Naive thymus-derived CD4-positive, alpha-beta T cell (primary cell): ENCODE measurements at regions not wholly inside any gene's neighbourhood (a gene's known extent, or its start where the extent isn't known, plus 50 kb on each side); places are given as distances from the start of the nearest gene placed in this dataset.

Source experiments
- ATAC-seq: fragments of 150-1000 bp; cut with Tn5 transposase; 2 replicates; pipeline ENCODE4 v1.10.0; 2021; ENCODE audit warnings: mild to moderate bottlenecking, moderate library complexity
- CTCF ChIA-PET: fragments of 350-600 bp; sonication (Branson Sonifier 250); formaldehyde crosslinking; loops from one replicate; lab custom pipeline; 2021; ENCODE audit warnings: antibody characterized with exemption; lab: Charles Lee
- POLR2A ChIA-PET: fragments of 350-600 bp; sonication (Branson Sonifier 250); formaldehyde crosslinking; loops from one replicate; lab custom pipeline; 2021; ENCODE audit warnings: antibody characterized with exemption, inconsistent platforms; lab: Charles Lee
- DNase-seq, 9 donors: peaks; one replicate each; pipeline versions ENCODE4 v3.0.0 to v3.0.0-alpha.2; 2020 to 2022; ENCODE audit warnings: mixed read lengths in 1 of 9
- H3K27ac ChIP-seq: one replicate; pipeline ENCODE4 v1.7.0; 2013; ENCODE audit warnings: mild to moderate bottlenecking, low read depth, low read length, moderate library complexity
- H3K27me3 ChIP-seq, 2 donors: one replicate each; pipeline ENCODE4 v1.7.0; 2013; ENCODE audit warnings: low read length in 2 of 2, mild to moderate bottlenecking in 2 of 2, moderate library complexity in 2 of 2; ENCODE audit not compliant: control insufficient read depth in 2 of 2, insufficient read depth in 2 of 2
- H3K36me3 ChIP-seq, 3 experiments: 1 replicate in 2 of 3; 2 replicates in 1 of 3; pipeline ENCODE4 v1.7.0; 2013; ENCODE audit warnings: low read length in 3 of 3, mild to moderate bottlenecking in 3 of 3, moderate library complexity in 1 of 3; ENCODE audit not compliant: insufficient read depth in 3 of 3, control insufficient read depth in 2 of 3
- H3K4me1 ChIP-seq, 2 donors: one replicate each; pipeline ENCODE4 v1.7.0; 2013; ENCODE audit warnings: low read length in 2 of 2, mild to moderate bottlenecking in 2 of 2, moderate library complexity in 1 of 2; ENCODE audit not compliant: control insufficient read depth in 2 of 2, insufficient read depth in 2 of 2
- H3K4me3 ChIP-seq: 2 replicates; pipeline ENCODE4 v1.7.0; 2013; ENCODE audit warnings: mild to moderate bottlenecking, low read length
- H3K9me3 ChIP-seq, 3 experiments: 1 replicate in 2 of 3; 2 replicates in 1 of 3; pipeline ENCODE4 v1.7.0; 2013; ENCODE audit warnings: low read length in 3 of 3; ENCODE audit not compliant: control insufficient read depth in 2 of 3
- H3K27ac Mint-ChIP-seq, 9 donors: one replicate each; pipeline ENCODE4 v1.8.0; 2020 to 2022; ENCODE audit warnings: mixed read lengths in 9 of 9, mild to moderate bottlenecking in 8 of 9, moderate library complexity in 5 of 9, inconsistent platforms in 2 of 9
- H3K27me3 Mint-ChIP-seq, 5 donors: one replicate each; pipeline ENCODE4 v1.8.0; 2021 to 2022; ENCODE audit warnings: mixed read lengths in 5 of 5, mild to moderate bottlenecking in 1 of 5
- H3K36me3 Mint-ChIP-seq, 5 donors: one replicate each; pipeline ENCODE4 v1.8.0; 2020 to 2022; ENCODE audit warnings: mixed read lengths in 5 of 5, mild to moderate bottlenecking in 3 of 5, inconsistent platforms in 1 of 5
- H3K4me1 Mint-ChIP-seq, 7 donors: one replicate each; pipeline ENCODE4 v1.8.0; 2020 to 2022; ENCODE audit warnings: mixed read lengths in 7 of 7, mild to moderate bottlenecking in 3 of 7, inconsistent platforms in 1 of 7
- H3K4me3 Mint-ChIP-seq, 10 donors: one replicate each; pipeline ENCODE4 v1.8.0; 2020 to 2022; ENCODE audit warnings: mild to moderate bottlenecking in 10 of 10, mixed read lengths in 10 of 10, moderate library complexity in 6 of 10, inconsistent platforms in 2 of 10
- H3K9me3 Mint-ChIP-seq, 11 donors: one replicate each; pipeline ENCODE4 v1.8.0; 2020 to 2022; ENCODE audit warnings: mixed read lengths in 11 of 11, mild to moderate bottlenecking in 4 of 11, inconsistent platforms in 1 of 11, moderate library complexity in 1 of 11
- intact Hi-C, 2 donors: fragments of 100-400 bp; cut with micrococcal nuclease; formaldehyde crosslinking; loops; one replicate each; pipeline ENCODE4 v1.15.1; 2023

DNA sequence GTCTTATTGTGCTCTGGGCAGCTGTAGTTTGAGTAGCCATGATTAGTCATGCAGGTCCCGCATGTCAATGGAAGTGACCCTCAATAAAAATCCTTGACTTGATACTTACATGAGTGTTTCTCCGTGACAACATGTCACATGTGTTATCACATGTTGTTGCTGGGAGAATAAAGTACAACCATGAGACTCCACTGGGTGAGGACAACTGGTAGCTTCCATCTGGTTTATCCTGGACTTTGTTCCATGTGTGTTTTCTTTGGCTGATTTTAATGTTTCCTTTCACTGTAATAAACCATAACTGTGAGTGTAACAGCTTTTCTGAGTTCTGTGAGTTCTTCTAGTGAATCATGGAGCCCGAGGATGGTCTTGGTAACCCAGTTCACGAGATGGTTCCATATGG is 63.1 kb upstream of the NDN start:
- Mint-ChIP-seq H3K9me3 (peaks cover 0 to 22% (median 8%) of the 10 kb centered on the region in 11 donors), H3K27ac (no peak overlapping the region), H3K4me3 (no peak overlapping the region), H3K4me1 (no peaks in the 10 kb centered on the region), H3K36me3 (no peaks in the 10 kb centered on the region), H3K27me3 (no peaks in the 10 kb centered on the region)
- POLR2A ChIA-PET = no interaction called here
- H3K27me3 ChIP-seq = no peaks in the 10 kb centered on the region
- H3K9me3 ChIP-seq = peaks cover 0 to 3% (median 0%) of the 10 kb centered on the region in 3 experiments
- no peaks in the 10 kb centered on the region for H3K36me3 ChIP-seq
- intact Hi-C loops = no loop called here
- ATAC-seq (no peak), DNase-seq (no peak)
- no peaks in the 10 kb centered on the region for H3K4me1 ChIP-seq
- CTCF ChIA-PET = no interaction called here
- H3K27ac ChIP-seq = no peak overlapping the region
- no peak overlapping the region for H3K4me3 ChIP-seq

DNA sequence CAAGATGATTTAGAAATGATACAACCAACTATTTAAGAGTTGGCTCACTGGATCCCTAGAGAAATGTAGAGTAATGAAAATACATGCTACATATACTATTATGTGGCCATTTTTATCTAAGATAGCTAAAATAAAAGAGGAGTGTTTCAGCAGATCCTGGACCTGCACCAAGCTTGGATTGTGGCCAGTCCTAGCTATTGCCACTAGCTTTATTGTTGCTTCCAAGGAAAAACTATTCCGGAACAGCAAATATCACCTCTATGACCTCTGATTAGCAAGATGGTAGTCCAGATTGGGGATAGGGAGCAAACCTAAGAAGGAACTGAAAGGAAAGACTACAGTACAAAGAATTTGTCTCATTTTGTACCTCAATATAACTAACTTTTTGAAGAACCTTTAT is 63.7 kb upstream of the NDN start:
- H3K4me3 ChIP-seq = no peak overlapping the region
- no peak overlapping the region for H3K4me3 Mint-ChIP-seq
- no peak overlapping the region for H3K27ac ChIP-seq
- ATAC-seq (no peak), DNase-seq (no peak)
- H3K27me3 Mint-ChIP-seq = no peaks in the 10 kb centered on the region
- H3K4me1 Mint-ChIP-seq = no peaks in the 10 kb centered on the region
- H3K27me3 ChIP-seq = no peaks in the 10 kb centered on the region
- no peak overlapping the region for H3K27ac Mint-ChIP-seq
- H3K4me1 ChIP-seq = no peaks in the 10 kb centered on the region
- POLR2A ChIA-PET = no interaction called here
- H3K36me3 Mint-ChIP-seq = no peaks in the 10 kb centered on the region
- peaks cover 0 to 17% (median 12%) of the 10 kb centered on the region in 11 donors for H3K9me3 Mint-ChIP-seq
- H3K36me3 ChIP-seq = no peaks in the 10 kb centered on the region
- CTCF ChIA-PET = no interaction called here
- peaks cover 0 to 3% (median 0%) of the 10 kb centered on the region in 3 experiments for H3K9me3 ChIP-seq
- intact Hi-C loops = no loop called here

DNA sequence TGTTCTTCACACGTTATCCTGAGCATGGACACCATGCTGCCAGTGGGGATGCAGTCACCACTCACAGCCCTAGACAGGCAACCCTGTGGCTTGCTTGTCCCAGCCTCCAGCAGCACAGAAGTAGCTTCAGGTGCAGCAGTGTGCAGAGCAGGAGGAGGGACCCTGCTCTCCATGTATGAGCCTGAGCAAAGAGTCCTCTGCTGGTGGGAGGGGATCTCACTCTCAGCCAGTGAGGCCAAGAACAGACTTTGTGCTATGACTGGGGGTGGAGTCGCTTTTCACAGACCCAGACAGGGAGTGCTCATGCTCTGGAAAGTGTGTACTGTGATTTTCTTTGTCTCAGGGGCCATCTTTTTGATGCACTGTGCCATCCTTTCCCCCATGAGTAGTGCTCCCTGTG is 66.1 kb upstream of the NDN start:
- peaks cover 0 to 3% (median 0%) of the 10 kb centered on the region in 3 experiments for H3K9me3 ChIP-seq
- no peak overlapping the region for H3K27ac ChIP-seq
- H3K4me1 Mint-ChIP-seq = no peaks in the 10 kb centered on the region
- H3K27me3 Mint-ChIP-seq = no peaks in the 10 kb centered on the region
- no peak overlapping the region for H3K27ac Mint-ChIP-seq
- no peak overlapping the region for H3K4me3 Mint-ChIP-seq
- no peak for ATAC-seq
- intact Hi-C loops = no loop called here
- ChIA-PET CTCF (no interaction called here), POLR2A (no interaction called here)
- no peaks in the 10 kb centered on the region for H3K4me1 ChIP-seq
- DNase-seq = no peak
- H3K4me3 ChIP-seq = no peak overlapping the region
- peaks cover 0 to 15% (median 7%) of the 10 kb centered on the region in 11 donors for H3K9me3 Mint-ChIP-seq
- H3K36me3 ChIP-seq = no peaks in the 10 kb centered on the region
- H3K36me3 Mint-ChIP-seq = no peaks in the 10 kb centered on the region
- H3K27me3 ChIP-seq = no peaks in the 10 kb centered on the region

DNA sequence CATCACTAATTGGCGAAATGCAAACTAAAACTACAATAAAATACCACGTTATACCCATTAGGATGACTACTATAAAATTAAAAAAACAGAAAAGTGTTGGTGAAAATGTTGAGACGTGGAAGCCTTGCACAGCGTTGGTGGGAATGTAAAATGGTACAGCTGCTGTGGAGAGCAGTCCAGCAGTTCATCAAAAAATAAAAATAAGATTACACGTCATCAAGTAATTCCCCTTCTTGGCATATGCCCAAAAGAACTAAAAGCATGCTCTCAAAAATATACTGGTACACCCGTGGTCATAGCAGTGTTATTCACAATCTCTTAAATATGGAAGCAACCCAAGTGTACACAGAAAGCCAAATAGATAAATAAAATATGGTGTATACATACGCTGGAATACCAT is 71.8 kb upstream of the NDN start:
- Histone ChIP-seq H3K4me1 (no peaks in the 10 kb centered on the region), H3K4me3 (no peak overlapping the region), H3K9me3 (peaks cover 0 to under 1% (median 0%) of the 10 kb centered on the region in 3 experiments), H3K27ac (no peak overlapping the region), H3K36me3 (no peaks in the 10 kb centered on the region), H3K27me3 (no peaks in the 10 kb centered on the region)
- Mint-ChIP-seq H3K4me3 (no peak overlapping the region), H3K9me3 (peaks cover 3 to 30% (median 9%) of the 10 kb centered on the region in 11 donors), H3K36me3 (no peaks in the 10 kb centered on the region), H3K27me3 (no peaks in the 10 kb centered on the region), H3K27ac (no peak overlapping the region), H3K4me1 (no peaks in the 10 kb centered on the region)
- POLR2A ChIA-PET = no interaction called here
- ATAC-seq = no peak
- CTCF ChIA-PET = no interaction called here
- intact Hi-C loops = no loop called here
- no peak for DNase-seq

DNA sequence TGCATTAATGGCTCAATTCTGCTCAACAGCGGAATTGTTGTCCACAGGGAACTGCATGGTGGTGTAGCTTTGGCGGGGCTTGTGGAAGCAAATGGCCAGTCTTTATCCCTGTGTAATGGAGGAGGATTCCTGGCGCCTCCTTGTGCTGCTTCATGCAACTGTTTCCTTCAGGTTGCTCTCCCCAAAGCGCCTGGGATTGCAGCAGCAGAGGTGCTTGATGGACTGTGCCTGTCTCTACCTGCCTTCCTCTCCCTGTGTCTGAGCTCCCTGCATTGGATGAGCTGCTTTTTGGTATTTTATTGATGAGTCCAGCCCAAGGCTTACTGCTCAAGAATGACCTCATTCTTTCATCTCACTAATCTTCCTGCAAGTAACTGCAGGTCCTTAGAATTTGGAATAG is 72.9 kb upstream of the NDN start:
- Histone ChIP-seq H3K36me3 (no peaks in the 10 kb centered on the region), H3K4me3 (no peak overlapping the region), H3K9me3 (peaks cover 0 to under 1% (median 0%) of the 10 kb centered on the region in 3 experiments), H3K4me1 (no peaks in the 10 kb centered on the region), H3K27me3 (no peaks in the 10 kb centered on the region), H3K27ac (no peak overlapping the region)
- no peak overlapping the region for H3K27ac Mint-ChIP-seq
- H3K4me1 Mint-ChIP-seq = no peaks in the 10 kb centered on the region
- CTCF ChIA-PET = no interaction called here
- peaks cover 5 to 37% (median 12%) of the 10 kb centered on the region in 11 donors for H3K9me3 Mint-ChIP-seq
- H3K27me3 Mint-ChIP-seq = no peaks in the 10 kb centered on the region
- ATAC-seq (no peak), DNase-seq (no peak)
- H3K36me3 Mint-ChIP-seq = no peaks in the 10 kb centered on the region
- intact Hi-C loops = no loop called here
- POLR2A ChIA-PET = no interaction called here
- H3K4me3 Mint-ChIP-seq = no peak overlapping the region

DNA sequence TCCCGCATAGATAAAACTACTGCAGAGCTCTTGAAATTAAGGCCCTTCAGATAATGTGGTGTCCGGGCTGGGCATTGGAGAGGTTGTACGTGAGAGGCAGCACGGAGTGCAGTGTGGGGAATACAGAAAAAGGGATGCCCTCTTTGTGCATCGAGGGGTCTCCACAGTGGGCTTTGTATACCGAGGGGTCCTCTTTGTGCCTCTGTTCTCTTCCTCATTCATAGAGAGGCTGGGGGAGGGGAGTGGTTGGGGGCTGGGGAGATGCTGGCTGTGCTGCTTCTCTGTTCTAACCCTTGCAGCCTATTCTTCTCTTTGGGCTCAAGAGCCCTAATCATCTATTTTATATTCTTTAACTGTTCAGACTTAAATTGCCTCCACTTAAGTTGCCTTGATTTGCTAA is 74.3 kb upstream of the NDN start:
- no peak for DNase-seq
- Mint-ChIP-seq H3K27me3 (no peaks in the 10 kb centered on the region), H3K9me3 (peaks cover 3 to 48% (median 18%) of the 10 kb centered on the region in 11 donors), H3K4me1 (no peaks in the 10 kb centered on the region), H3K36me3 (no peaks in the 10 kb centered on the region), H3K4me3 (no peak overlapping the region), H3K27ac (no peak overlapping the region)
- POLR2A ChIA-PET = interaction anchor here (0.5 kb wide), 1 partner anchor 448 kb away, joined by 3 read pairs; no protein-coding TSS in a partner anchor
- no peaks in the 10 kb centered on the region for H3K27me3 ChIP-seq
- no peak for ATAC-seq
- no peak overlapping the region for H3K4me3 ChIP-seq
- H3K4me1 ChIP-seq = no peaks in the 10 kb centered on the region
- no peak overlapping the region for H3K27ac ChIP-seq
- intact Hi-C loops = no loop called here
- no peaks in the 10 kb centered on the region for H3K36me3 ChIP-seq
- peaks cover 0 to 3% (median 0%) of the 10 kb centered on the region in 3 experiments for H3K9me3 ChIP-seq
- CTCF ChIA-PET = no interaction called here

DNA sequence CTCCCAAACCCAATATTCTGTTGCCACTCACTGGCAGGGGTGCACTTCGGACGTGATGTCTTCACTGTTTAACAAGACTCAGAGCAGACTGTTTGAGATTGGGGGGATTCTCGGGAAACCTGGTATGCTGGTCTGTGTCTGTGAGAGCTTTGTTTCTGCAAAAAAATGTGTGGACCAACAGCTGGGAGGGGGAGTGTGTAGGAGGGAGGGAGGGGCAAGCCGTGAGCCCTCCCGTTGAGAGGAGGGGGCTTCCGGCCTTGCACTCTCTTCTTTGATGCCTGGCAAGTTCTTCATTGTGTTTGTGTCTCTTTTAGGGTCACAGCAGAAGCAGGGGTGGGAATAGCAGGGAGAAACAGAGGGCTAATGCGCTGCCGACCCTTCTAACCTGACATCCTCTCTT is 74.9 kb upstream of the NDN start:
- ChIA-PET CTCF (no interaction called here), POLR2A (no interaction called here)
- no peak overlapping the region for H3K27ac ChIP-seq
- H3K27me3 ChIP-seq = no peaks in the 10 kb centered on the region
- no peak for DNase-seq
- H3K4me3 ChIP-seq = no peak overlapping the region
- H3K4me1 ChIP-seq = no peaks in the 10 kb centered on the region
- H3K27ac Mint-ChIP-seq = no peak overlapping the region
- H3K27me3 Mint-ChIP-seq = no peaks in the 10 kb centered on the region
- no peak for ATAC-seq
- H3K9me3 Mint-ChIP-seq = peaks cover 3 to 44% (median 18%) of the 10 kb centered on the region in 11 donors
- H3K9me3 ChIP-seq = peaks cover 0 to 3% (median 0%) of the 10 kb centered on the region in 3 experiments
- H3K4me3 Mint-ChIP-seq = no peak overlapping the region
- intact Hi-C loops = no loop called here
- H3K36me3 ChIP-seq = no peaks in the 10 kb centered on the region
- no peaks in the 10 kb centered on the region for H3K4me1 Mint-ChIP-seq
- no peaks in the 10 kb centered on the region for H3K36me3 Mint-ChIP-seq
